Fibroblast of mammary gland (primary cell): ENCODE measurements at regions not wholly inside any gene's neighbourhood (a gene's known extent, or its start where the extent isn't known, plus 50 kb on each side); places are given as distances from the start of the nearest gene placed in this dataset.

Experiments
- DNase-seq: peaks from one replicate; pipeline ENCODE4 v3.0.0-alpha.2; 2010; ENCODE audit warnings: low read depth
- H3K4me3 ChIP-seq: 2 replicates; pipeline ENCODE4 v1.5.1; 2011; ENCODE audit warnings: low read depth, mild to moderate bottlenecking, low read length, moderate library complexity; ENCODE audit not compliant: control insufficient read depth
- TF ChIP-seq, protein P1 (sequence below): conservative IDR thresholded peaks from 2 replicates; pipeline ENCODE4 v1.5.1; 2011; ENCODE audit warnings: low read depth, low read length, inconsistent platforms; ENCODE audit not compliant: control insufficient read depth, insufficient read depth

DNA sequence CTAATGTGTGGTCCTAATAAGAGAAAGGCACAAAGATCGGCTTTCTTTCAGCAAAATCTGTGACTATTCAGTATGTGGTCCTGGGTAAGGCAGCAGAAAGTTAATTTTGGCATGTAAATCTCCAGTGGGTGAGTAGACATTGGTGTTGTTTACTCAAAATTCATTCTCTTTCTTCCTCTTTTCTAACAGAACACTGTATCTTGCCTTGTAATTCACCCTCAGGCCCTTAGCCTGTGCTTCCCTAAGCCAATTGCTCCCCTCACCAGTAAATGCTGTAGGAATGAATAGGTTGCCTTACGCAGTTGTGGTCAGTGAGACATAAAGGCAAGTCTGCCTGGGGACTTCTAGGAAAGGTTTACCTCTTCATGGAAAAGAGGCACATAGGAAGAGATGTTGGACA lies 49.9 kb upstream of the PDE3B start:
- no peak overlapping the region for H3K4me3 ChIP-seq
- DNase-seq = no peak
- TF ChIP-seq, protein P1, sequence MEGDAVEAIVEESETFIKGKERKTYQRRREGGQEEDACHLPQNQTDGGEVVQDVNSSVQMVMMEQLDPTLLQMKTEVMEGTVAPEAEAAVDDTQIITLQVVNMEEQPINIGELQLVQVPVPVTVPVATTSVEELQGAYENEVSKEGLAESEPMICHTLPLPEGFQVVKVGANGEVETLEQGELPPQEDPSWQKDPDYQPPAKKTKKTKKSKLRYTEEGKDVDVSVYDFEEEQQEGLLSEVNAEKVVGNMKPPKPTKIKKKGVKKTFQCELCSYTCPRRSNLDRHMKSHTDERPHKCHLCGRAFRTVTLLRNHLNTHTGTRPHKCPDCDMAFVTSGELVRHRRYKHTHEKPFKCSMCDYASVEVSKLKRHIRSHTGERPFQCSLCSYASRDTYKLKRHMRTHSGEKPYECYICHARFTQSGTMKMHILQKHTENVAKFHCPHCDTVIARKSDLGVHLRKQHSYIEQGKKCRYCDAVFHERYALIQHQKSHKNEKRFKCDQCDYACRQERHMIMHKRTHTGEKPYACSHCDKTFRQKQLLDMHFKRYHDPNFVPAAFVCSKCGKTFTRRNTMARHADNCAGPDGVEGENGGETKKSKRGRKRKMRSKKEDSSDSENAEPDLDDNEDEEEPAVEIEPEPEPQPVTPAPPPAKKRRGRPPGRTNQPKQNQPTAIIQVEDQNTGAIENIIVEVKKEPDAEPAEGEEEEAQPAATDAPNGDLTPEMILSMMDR = no peak
